ENCODE measurements at regions not wholly inside any gene's neighbourhood (a gene's known extent, or its start where the extent isn't known, plus 50 kb on each side); places are given as distances from the start of the nearest gene placed in this dataset.

GRCh38 chr10:124224331-124225028 is 131.1 kb upstream of the CHST15 start:
- no peak for DNase-seq

- DNase-seq = no peak
These were observed 130.3 kb upstream of the CHST15 start for GRCh38 chr10:124223711-124224085.

GRCh38 chr10:124222988-124223710 is 129.8 kb upstream of the CHST15 start:
- no peak for DNase-seq

- DNase-seq = no peak
These were observed 129.1 kb upstream of the CHST15 start for GRCh38 chr10:124222318-124222987.

GRCh38 chr10:124221356-124222317 is 128.2 kb upstream of the CHST15 start:
- DNase-seq = no peak

- no peak for DNase-seq
These were observed 127.6 kb upstream of the CHST15 start for GRCh38 chr10:124220971-124221355.

- DNase-seq = no peak
These were observed 127.1 kb upstream of the CHST15 start for GRCh38 chr10:124220547-124220946.

GRCh38 chr10:124219655-124220054 is 126.3 kb upstream of the CHST15 start:
- DNase-seq = no peak

- no peak for DNase-seq
These were observed 125.7 kb upstream of the CHST15 start for GRCh38 chr10:124219062-124219461.

GRCh38 chr10:124217906-124218804 is 124.8 kb upstream of the CHST15 start:
- no peak for DNase-seq

GRCh38 chr10:124217031-124217430 is 123.6 kb upstream of the CHST15 start:
- DNase-seq = no peak

GRCh38 chr10:124214610-124215375 is 121.4 kb upstream of the CHST15 start:
- no peak for DNase-seq

- no peak for DNase-seq
These were observed 120.6 kb upstream of the CHST15 start for GRCh38 chr10:124213899-124214510.

- DNase-seq = no peak
These were observed 120.1 kb upstream of the CHST15 start for GRCh38 chr10:124213471-124213870.

GRCh38 chr10:124212702-124213101 is 119.3 kb upstream of the CHST15 start:
- no peak for DNase-seq

GRCh38 chr10:124211921-124212320 is 118.5 kb upstream of the CHST15 start:
- DNase-seq = no peak

GRCh38 chr10:124210263-124210662 is 116.9 kb upstream of the CHST15 start:
- DNase-seq = no peak

- no peak for DNase-seq
These were observed 114.0 kb upstream of the CHST15 start for GRCh38 chr10:124207391-124207790.

GRCh38 chr10:124206616-124207015 is 113.2 kb upstream of the CHST15 start:
- no peak for DNase-seq

GRCh38 chr10:124205432-124205831 is 112.0 kb upstream of the CHST15 start:
- DNase-seq = no peak

- no peak for DNase-seq
These were observed 111.3 kb upstream of the CHST15 start for GRCh38 chr10:124204726-124205125.

Measured in 8988T (cell line).